GM12878 (cell line): ENCODE measurements at regions not wholly inside any gene's neighbourhood (a gene's known extent, or its start where the extent isn't known, plus 50 kb on each side); places are given as distances from the start of the nearest gene placed in this dataset.

Source experiments
- ATAC-seq: fragments of 200-7000 bp; cut with Tn5 transposase; 3 replicates; pipeline ENCODE4 v1.9.1; 2020; ENCODE audit warnings: mild to moderate bottlenecking, moderate library complexity
- BruUV-seq: library from RNA; stranded (reverse); fragments of 400-500 nt; replicated peaks from 2 replicates; lab custom pipeline; 2021; lab: Mats Ljungman, UMichigan
- CTCF ChIA-PET: fragments of 300-600 bp; sonication (Branson Sonifier 250); formaldehyde crosslinking; extraction: SDS; loops from one replicate; lab custom pipeline; 2021; ENCODE audit warnings: inconsistent platforms; lab: Yijun Ruan, JAX
- POLR2A ChIA-PET: fragments of 350-600 bp; formaldehyde crosslinking; extraction: SDS; loops from one replicate; lab custom pipeline; 2021; ENCODE audit warnings: inconsistent platforms; lab: Charles Lee
- RAD21 ChIA-PET: fragments of 300-600 bp; sonication (Branson Sonifier 250); formaldehyde crosslinking; loops from one replicate; lab custom pipeline; 2023; ENCODE audit warnings: antibody characterized with exemption; ENCODE audit not compliant: unreplicated experiment; lab: Charles Lee
- SMC1A ChIA-PET: fragments of 300-600 bp; sonication (Branson Sonifier 250); formaldehyde crosslinking; loops from one replicate; lab custom pipeline; 2023; ENCODE audit not compliant: unreplicated experiment, uncharacterized antibody; lab: Charles Lee
- DNase-seq: peaks from one replicate; pipeline ENCODE4 v3.0.0-alpha.2; 2011; ENCODE audit warnings: low read depth, low spot score
- FAIRE-seq: peaks from 3 replicates; lab custom pipeline; 2011; peaks lifted over from hg19 to GRCh38; lab: Jason Lieb, UNC
- H2AFZ ChIP-seq: 2 replicates; pipeline ENCODE4 v1.6.0; 2011; ENCODE audit warnings: low read depth, low read length, control low read depth; ENCODE audit not compliant: control insufficient read depth
- H3K27ac ChIP-seq: 2 replicates; pipeline ENCODE4 v1.5.1; 2011; ENCODE audit warnings: control low read depth; ENCODE audit not compliant: control insufficient read depth, insufficient read depth
- H3K27me3 ChIP-seq, 2 experiments: replicated peaks in 1 of 2; 2 replicates each; pipeline versions ENCODE4 v1.6.0 to v1.6.1; 2011; ENCODE audit warnings: low read length in 1 of 2; ENCODE audit not compliant: control insufficient read depth in 2 of 2, insufficient read depth in 2 of 2
- H3K36me3 ChIP-seq, 2 experiments: 2 replicates each; pipeline ENCODE4 v1.5.1; 2011; ENCODE audit warnings: low read length in 1 of 2; ENCODE audit not compliant: control insufficient read depth in 2 of 2, insufficient read depth in 2 of 2
- H3K4me1 ChIP-seq: 2 replicates; pipeline ENCODE4 v1.6.1; 2011; ENCODE audit warnings: mild to moderate bottlenecking, low read length, moderate library complexity, mixed read lengths; ENCODE audit not compliant: control insufficient read depth, insufficient read depth
- H3K4me2 ChIP-seq: 2 replicates; pipeline ENCODE4 v1.6.0; 2011; ENCODE audit warnings: control low read depth; ENCODE audit not compliant: control insufficient read depth, insufficient read depth
- H3K4me3 ChIP-seq: fragments of 200-600 bp; sonication (generic); 2 replicates; pipeline ENCODE4 v1.5.1; 2016
- H3K79me2 ChIP-seq: 2 replicates; pipeline ENCODE4 v1.6.0; 2011; ENCODE audit warnings: low read length; ENCODE audit not compliant: control insufficient read depth, insufficient read depth
- H3K9ac ChIP-seq: 2 replicates; pipeline ENCODE4 v1.8.0; 2011; ENCODE audit warnings: low read length, control low read depth, mixed read lengths; ENCODE audit not compliant: control insufficient read depth, insufficient read depth
- H3K9me3 ChIP-seq: replicated peaks from 3 replicates; pipeline ENCODE4 v1.5.1; 2011; ENCODE audit warnings: mild to moderate bottlenecking, low read length; ENCODE audit not compliant: control insufficient read depth, insufficient read depth
- H4K20me1 ChIP-seq: 2 replicates; pipeline ENCODE4 v1.6.0; 2011; ENCODE audit not compliant: control insufficient read depth, insufficient read depth
- ATF7 ChIP-seq: fragments of 450-650 bp; IDR thresholded peaks from 2 replicates; pipeline ENCODE4 v1.6.1; 2016; ENCODE audit warnings: low read depth, mild to moderate bottlenecking
- BHLHE40 ChIP-seq, 2 experiments: fragments of 450-650 bp in 1 of 2; IDR thresholded peaks; 2 replicates each; pipeline ENCODE4 v1.6.1; 2011 to 2017; ENCODE audit warnings: low read depth in 2 of 2, borderline replicate concordance in 1 of 2, improper control_type of control experiment in 1 of 2, low read length in 1 of 2, mild to moderate bottlenecking in 1 of 2
- CHD1 ChIP-seq: IDR thresholded peaks from 2 replicates; pipeline ENCODE4 v1.6.1; 2012; ENCODE audit warnings: low read depth, low read length, improper control_type of control experiment
- ESRRA ChIP-seq: IDR thresholded peaks from 2 replicates; pipeline ENCODE4 v1.6.1; 2012; ENCODE audit warnings: mild to moderate bottlenecking, low read length, improper control_type of control experiment
- HCFC1 ChIP-seq: fragments of 150-350 bp; IDR thresholded peaks from 2 replicates; pipeline ENCODE4 v1.6.1; 2014; ENCODE audit warnings: low read length
- HDAC6 ChIP-seq: fragments of 200-600 bp; sonication (generic); IDR thresholded peaks from one replicate; pipeline ENCODE4 v1.8.0; 2017; ENCODE audit warnings: antibody characterized with exemption; ENCODE audit not compliant: unreplicated experiment
- HDGF ChIP-seq: fragments of 450-650 bp; IDR thresholded peaks from 2 replicates; pipeline ENCODE4 v1.6.1; 2016; ENCODE audit warnings: antibody characterized with exemption
- KLF5 ChIP-seq: fragments of 450-650 bp; IDR thresholded peaks from 2 replicates; pipeline ENCODE4 v1.6.1; 2014; ENCODE audit warnings: mild to moderate bottlenecking; ENCODE audit not compliant: partially characterized antibody
- LARP7 ChIP-seq: fragments of 450-650 bp; IDR thresholded peaks from 2 replicates; pipeline ENCODE4 v1.6.1; 2017; ENCODE audit warnings: mild to moderate bottlenecking
- MEF2A ChIP-seq: IDR thresholded peaks from 2 replicates; pipeline ENCODE4 v1.6.1; 2011; ENCODE audit warnings: low read depth, mild to moderate bottlenecking, low read length, moderate library complexity; ENCODE audit not compliant: insufficient read depth
- NR2C1 ChIP-seq: fragments of 450-650 bp; IDR thresholded peaks from 2 replicates; pipeline ENCODE4 v1.6.1; 2017; ENCODE audit warnings: antibody characterized with exemption, mild to moderate bottlenecking, moderate library complexity
- NR2C2 ChIP-seq: IDR thresholded peaks from 2 replicates; pipeline ENCODE4 v1.6.1; 2011; ENCODE audit warnings: borderline replicate concordance, low read depth; ENCODE audit not compliant: control insufficient read depth, insufficient read length
- POU2F2 ChIP-seq: IDR thresholded peaks from 3 replicates; pipeline ENCODE4 v1.6.1; 2011; ENCODE audit warnings: low read depth, mild to moderate bottlenecking, low read length, borderline replicate concordance
- TBL1XR1 ChIP-seq: IDR thresholded peaks from 2 replicates; pipeline ENCODE4 v1.6.1; 2012; ENCODE audit warnings: low read depth, low read length, improper control_type of control experiment
- ZSCAN29 ChIP-seq: fragments of 450-650 bp; IDR thresholded peaks from 2 replicates; pipeline ENCODE4 v1.6.1; 2017; ENCODE audit warnings: mild to moderate bottlenecking, moderate library complexity
- WGBS: methylation state at CpG from one replicate; pipeline ENCODE4 v1.1.6; 2016; ENCODE audit warnings: low lambda C conversion rate; ENCODE audit not compliant: insufficient replicate concordance, insufficient coverage; ENCODE audit errors: missing lambda C conversion rate; 5-methylcytosine and 5-hydroxymethylcytosine counted together
- in situ Hi-C: fragments of 300-500 bp; cut with MboI; formaldehyde crosslinking; loops from 9 replicates; pipeline ENCODE4 v1.14.3; 2018; ENCODE audit warnings: mixed read lengths
- intact Hi-C: fragments of 100-400 bp; cut with micrococcal nuclease; formaldehyde crosslinking; loops from one replicate; pipeline ENCODE4 v1.14.2; 2022; ENCODE audit not compliant: unreplicated experiment
- TF ChIP-seq, protein P1 (sequence below): IDR thresholded peaks from 2 replicates; pipeline ENCODE4 v1.6.1; 2011; ENCODE audit warnings: mild to moderate bottlenecking, low read depth, low read length, moderate library complexity; ENCODE audit not compliant: insufficient replicate concordance
- TF ChIP-seq, protein P2 (sequence below): IDR thresholded peaks from 2 replicates; pipeline ENCODE4 v1.6.1; 2012; ENCODE audit warnings: mild to moderate bottlenecking, low read depth, low read length
- TF ChIP-seq, protein P3 (sequence below): fragments of 450-650 bp; IDR thresholded peaks from 2 replicates; pipeline ENCODE4 v1.6.1; 2017; ENCODE audit warnings: mild to moderate bottlenecking, low read depth, inconsistent platforms; ENCODE audit not compliant: poor library complexity, severe bottlenecking

DNA sequence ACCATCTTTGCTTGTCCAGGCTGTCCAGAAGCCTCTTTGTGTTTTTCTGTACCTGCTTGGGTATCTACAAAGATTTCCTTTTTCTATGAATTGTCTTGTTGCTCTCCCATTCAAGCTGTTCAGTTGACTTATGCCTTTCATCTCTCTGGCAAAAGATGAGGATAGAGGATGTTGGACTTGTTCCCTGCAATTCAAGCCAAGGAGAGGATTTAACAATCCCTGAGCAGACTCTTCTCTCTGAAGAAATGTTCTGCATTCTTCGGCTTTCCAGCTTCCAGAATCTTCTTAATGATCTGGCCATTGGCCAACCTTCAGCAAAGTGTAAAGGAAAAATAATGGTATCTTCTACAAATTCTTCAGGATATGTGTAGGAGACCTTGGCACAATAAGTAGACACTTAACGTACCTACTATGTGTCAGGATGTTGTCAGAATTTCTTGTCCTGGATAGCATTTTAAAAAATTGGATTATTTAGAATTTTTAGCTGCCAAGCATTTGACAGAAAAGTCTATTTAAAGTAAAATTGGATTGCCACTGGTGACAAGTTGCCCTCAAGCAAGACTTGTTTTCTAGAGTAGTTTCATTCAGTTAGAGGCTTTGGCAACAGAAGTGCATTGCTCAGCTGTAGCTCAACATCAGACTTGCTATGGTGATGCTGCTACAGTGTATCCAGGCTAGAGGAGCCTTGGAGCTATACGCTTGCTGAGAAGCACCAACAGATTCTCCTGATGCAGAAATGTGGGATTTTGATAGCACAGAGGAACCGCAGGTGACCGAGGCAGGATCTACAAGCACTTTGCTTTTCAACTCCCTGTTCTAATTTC lies 455.7 kb downstream of the SUCLA2 start (continued):
- TF ChIP-seq BHLHE40 (IDR thresholded peaks at IDR 0.05; ENCODE audit: borderline replicate concordance in 1 of 2, low read depth in 2 of 2, low read length in 1 of 2) = no peak
- TF ChIP-seq NR2C2 = no peak
- TF ChIP-seq ZSCAN29 = no peak
- TF ChIP-seq LARP7 = no peak
- TF ChIP-seq HCFC1 = no peak
- TF ChIP-seq KLF5 = no peak
- no peak for TF ChIP-seq ESRRA
- TF ChIP-seq, protein P1, sequence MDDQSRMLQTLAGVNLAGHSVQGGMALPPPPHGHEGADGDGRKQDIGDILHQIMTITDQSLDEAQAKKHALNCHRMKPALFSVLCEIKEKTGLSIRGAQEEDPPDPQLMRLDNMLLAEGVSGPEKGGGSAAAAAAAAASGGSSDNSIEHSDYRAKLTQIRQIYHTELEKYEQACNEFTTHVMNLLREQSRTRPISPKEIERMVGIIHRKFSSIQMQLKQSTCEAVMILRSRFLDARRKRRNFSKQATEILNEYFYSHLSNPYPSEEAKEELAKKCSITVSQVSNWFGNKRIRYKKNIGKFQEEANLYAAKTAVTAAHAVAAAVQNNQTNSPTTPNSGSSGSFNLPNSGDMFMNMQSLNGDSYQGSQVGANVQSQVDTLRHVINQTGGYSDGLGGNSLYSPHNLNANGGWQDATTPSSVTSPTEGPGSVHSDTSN = no peak
- TF ChIP-seq POU2F2 = no peak
- no peak for TF ChIP-seq CHD1

DNA sequence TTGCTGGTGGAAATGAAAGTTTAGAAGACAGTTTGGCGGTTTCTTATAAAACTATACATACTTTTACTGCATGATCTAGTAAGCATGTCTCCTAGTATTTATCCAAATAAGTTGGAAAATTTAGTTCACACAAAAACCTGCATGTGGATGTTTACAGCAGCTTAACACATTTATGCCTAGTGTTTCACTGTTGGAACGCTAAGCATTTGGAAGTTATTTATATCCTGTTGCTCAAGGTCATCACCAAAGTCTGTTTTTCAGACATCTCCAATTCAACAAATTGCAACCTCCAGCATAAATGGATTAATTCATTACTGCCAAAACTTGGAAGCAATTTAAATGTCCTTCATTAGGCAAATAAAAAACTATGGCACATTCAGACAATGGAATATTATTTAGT lies 461.8 kb downstream of the SUCLA2 start:
- CTCF ChIA-PET = no interaction called here
- H3K9ac ChIP-seq = no peak overlapping the region
- SMC1A ChIA-PET = no interaction called here
- FAIRE-seq (no peak), DNase-seq (no peak), ATAC-seq (no peak)
- no peak overlapping the region for H3K27ac ChIP-seq
- H3K4me3 ChIP-seq = no peak overlapping the region
- POLR2A ChIA-PET = no interaction called here
- H3K4me2 ChIP-seq = no peak overlapping the region
- no peaks in the 10 kb centered on the region for H4K20me1 ChIP-seq
- intact Hi-C loops = no loop called here
- H3K4me1 ChIP-seq = no peaks in the 10 kb centered on the region
- H3K27me3 ChIP-seq = no peaks in the 10 kb centered on the region
- RAD21 ChIA-PET = no interaction called here
- in situ Hi-C loops = no loop called here
- no peaks in the 10 kb centered on the region for H3K36me3 ChIP-seq
- WGBS = 13% methylated on average over 2 of the region's 2 CpGs
- no peaks in the 10 kb centered on the region for H3K79me2 ChIP-seq
- H2AFZ ChIP-seq = no peak overlapping the region
- no peaks in the 10 kb centered on the region; the same call in 2 of the 3 replicates for H3K9me3 ChIP-seq
- BruUV-seq = no TSS peak
- TF ChIP-seq MEF2A (no peak), ATF7 (no peak), NR2C1 (no peak), HDGF (no peak), TBL1XR1 (no peak), HDAC6 (no peak)
- TF ChIP-seq, protein P2, sequence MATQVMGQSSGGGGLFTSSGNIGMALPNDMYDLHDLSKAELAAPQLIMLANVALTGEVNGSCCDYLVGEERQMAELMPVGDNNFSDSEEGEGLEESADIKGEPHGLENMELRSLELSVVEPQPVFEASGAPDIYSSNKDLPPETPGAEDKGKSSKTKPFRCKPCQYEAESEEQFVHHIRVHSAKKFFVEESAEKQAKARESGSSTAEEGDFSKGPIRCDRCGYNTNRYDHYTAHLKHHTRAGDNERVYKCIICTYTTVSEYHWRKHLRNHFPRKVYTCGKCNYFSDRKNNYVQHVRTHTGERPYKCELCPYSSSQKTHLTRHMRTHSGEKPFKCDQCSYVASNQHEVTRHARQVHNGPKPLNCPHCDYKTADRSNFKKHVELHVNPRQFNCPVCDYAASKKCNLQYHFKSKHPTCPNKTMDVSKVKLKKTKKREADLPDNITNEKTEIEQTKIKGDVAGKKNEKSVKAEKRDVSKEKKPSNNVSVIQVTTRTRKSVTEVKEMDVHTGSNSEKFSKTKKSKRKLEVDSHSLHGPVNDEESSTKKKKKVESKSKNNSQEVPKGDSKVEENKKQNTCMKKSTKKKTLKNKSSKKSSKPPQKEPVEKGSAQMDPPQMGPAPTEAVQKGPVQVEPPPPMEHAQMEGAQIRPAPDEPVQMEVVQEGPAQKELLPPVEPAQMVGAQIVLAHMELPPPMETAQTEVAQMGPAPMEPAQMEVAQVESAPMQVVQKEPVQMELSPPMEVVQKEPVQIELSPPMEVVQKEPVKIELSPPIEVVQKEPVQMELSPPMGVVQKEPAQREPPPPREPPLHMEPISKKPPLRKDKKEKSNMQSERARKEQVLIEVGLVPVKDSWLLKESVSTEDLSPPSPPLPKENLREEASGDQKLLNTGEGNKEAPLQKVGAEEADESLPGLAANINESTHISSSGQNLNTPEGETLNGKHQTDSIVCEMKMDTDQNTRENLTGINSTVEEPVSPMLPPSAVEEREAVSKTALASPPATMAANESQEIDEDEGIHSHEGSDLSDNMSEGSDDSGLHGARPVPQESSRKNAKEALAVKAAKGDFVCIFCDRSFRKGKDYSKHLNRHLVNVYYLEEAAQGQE = no peak
- TF ChIP-seq, protein P3, sequence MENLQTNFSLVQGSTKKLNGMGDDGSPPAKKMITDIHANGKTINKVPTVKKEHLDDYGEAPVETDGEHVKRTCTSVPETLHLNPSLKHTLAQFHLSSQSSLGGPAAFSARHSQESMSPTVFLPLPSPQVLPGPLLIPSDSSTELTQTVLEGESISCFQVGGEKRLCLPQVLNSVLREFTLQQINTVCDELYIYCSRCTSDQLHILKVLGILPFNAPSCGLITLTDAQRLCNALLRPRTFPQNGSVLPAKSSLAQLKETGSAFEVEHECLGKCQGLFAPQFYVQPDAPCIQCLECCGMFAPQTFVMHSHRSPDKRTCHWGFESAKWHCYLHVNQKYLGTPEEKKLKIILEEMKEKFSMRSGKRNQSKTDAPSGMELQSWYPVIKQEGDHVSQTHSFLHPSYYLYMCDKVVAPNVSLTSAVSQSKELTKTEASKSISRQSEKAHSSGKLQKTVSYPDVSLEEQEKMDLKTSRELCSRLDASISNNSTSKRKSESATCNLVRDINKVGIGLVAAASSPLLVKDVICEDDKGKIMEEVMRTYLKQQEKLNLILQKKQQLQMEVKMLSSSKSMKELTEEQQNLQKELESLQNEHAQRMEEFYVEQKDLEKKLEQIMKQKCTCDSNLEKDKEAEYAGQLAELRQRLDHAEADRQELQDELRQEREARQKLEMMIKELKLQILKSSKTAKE = no peak
